HG03139 (cell line): ENCODE measurements at regions not wholly inside any gene's neighbourhood (a gene's known extent, or its start where the extent isn't known, plus 50 kb on each side); places are given as distances from the start of the nearest gene placed in this dataset.

Source experiments
- ATAC-seq: cut with Tn5 transposase; IDR thresholded peaks from one replicate; pipeline ENCODE4 v1.9.1; 2021; ENCODE audit not compliant: unreplicated experiment

DNA sequence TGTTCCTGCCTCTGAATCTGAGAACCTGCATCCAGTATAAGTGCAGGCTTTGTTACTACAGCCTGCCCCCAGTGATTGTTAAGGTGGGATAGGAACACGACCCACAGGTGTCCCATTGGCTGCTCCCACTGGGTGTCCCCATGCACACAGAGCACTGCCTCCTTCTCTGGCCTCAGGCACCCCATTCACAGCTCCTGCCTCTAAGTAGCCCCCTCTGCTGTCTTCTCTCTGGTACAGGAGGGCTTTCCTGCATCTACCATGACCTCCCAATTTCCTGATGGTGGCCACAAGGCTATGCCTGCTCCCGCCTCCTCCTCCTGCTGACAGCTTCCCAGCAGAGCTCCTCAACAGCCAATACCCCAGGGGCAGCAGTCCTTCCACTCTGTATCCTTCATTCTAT is 238.6 kb upstream of the TMC3 start:
- ATAC-seq: no peak

- ATAC-seq: no peak
Measured at GRCh38 chr15:81611679-81612078, 237.7 kb upstream of the TMC3 start.

- no peak for ATAC-seq
Measured at GRCh38 chr15:81608309-81608829, 234.4 kb upstream of the TMC3 start.

- ATAC-seq: no peak
Measured at GRCh38 chr15:81604713-81605112, 230.7 kb upstream of the TMC3 start.

DNA sequence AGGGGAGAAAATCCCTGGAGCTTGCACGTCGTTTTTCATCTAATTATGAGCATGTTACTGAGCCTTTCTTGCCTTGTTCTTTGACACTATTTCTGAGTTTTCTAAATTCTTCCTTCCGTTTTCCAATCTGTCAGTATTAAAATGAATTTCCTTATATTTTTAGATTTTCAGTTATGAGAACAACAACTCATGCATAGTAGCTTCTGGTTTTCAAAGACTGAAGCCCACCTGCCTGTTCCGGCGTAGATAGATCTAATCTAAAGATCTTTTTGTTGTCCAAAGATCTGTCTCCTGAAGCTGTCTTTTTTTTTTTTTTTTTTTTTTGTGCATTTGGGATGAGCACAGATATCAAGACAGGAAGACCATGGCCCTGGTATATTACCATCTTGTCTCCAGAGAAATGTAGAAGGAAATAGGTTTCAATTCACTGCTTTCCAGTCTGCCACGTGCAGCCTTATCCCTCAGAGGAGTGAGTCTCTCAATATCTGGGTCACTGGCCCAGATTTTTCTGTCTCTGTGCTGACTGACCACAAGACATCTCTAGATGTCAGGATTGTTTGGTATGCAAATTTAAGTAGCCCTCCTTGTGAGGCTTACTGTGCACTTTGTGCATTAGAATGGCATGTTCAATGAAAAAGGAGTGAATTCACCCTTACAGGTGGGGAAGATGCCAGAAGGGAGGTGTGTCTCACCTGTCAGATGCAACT is 222.3 kb upstream of the TMC3 start:
- no peak for ATAC-seq

DNA sequence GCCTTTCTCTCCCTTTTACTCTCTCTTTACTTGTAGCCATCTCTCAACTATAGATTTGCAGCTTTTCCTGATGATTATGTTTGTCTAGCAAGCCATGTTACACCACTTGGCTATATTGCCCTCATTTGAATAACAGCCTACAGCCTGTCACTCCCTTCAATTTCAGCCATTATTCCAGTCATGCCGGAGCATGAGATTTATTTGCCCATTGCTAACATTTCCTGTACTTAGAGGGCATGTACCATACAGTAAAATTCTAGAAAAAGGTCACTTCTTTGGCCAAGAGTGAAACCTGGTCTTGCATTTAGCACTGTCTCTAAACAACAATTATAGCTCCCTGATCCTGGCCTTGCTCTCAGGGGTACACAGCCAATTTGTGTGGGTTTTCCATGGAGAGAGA is 221.7 kb upstream of the TMC3 start:
- no peak for ATAC-seq

- ATAC-seq: no peak
Measured at GRCh38 chr15:81589671-81590070, 215.7 kb upstream of the TMC3 start.

- no peak for ATAC-seq
Measured at GRCh38 chr15:81575436-81576123, 201.6 kb upstream of the TMC3 start.

GRCh38 chr15:81573098-81573746 is 199.2 kb upstream of the TMC3 start:
- ATAC-seq: no peak

DNA sequence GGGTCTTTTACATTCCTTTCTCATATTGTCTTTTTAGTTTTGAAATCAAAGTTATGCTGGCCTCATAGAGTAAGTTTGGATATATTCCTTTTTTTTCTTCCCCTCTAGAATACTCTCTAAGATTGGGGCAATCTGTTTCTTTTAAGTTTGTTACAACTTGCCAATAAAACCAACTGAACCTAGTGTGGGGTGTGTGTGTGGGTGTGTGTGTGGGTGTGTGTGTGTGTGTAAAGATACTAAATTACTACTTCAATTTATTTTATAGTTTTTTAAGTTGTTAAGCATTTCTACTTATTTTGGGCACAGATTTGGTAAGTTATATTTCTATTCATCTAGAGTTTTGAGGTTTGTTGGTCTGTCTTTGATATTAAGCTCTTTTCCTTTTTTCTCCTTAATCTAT is 198.2 kb upstream of the TMC3 start:
- no peak for ATAC-seq

- ATAC-seq: no peak
Measured at GRCh38 chr15:81569286-81570080, 195.5 kb upstream of the TMC3 start.

DNA sequence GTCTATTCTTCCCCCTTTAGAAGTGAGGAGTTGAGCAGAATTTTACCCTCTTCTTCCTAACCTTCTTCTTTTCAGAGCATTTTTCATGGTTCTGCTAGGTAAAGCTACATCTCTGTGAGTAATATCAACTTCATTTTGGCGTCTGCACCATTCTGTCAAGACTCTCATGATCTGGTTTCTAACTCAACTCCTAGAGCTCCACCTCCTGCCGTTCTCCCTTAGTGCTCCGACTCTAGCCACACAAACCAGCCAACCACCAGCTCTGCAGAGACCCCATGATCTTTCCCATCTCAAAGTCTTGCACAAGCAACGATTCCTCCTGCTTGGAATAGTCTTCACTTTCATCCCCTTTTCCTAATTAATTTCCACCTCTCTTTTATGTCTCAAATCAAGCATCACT is 193.9 kb upstream of the TMC3 start:
- ATAC-seq: no peak

GRCh38 chr15:81562986-81563385 is 189.0 kb upstream of the TMC3 start:
- ATAC-seq: no peak

DNA sequence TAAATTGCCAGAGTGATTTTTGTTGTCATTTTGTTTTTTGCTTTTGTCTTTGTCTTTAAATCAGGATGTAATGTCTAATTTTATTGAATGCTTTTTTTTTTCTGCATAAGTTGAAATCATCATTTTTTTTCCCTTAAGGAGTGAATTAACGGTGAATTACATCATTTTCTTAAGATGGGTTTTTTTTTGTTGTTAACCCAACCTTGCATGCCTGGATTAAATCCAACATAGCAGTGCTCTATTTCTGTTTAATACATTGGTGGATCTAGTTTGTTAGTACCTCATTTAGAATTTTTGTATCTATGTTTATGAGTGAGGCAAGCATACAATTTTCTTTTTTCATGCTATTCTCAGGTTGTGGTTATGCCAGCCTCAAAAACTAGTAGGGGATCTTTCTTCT is 186.4 kb upstream of the TMC3 start:
- ATAC-seq: no peak

DNA sequence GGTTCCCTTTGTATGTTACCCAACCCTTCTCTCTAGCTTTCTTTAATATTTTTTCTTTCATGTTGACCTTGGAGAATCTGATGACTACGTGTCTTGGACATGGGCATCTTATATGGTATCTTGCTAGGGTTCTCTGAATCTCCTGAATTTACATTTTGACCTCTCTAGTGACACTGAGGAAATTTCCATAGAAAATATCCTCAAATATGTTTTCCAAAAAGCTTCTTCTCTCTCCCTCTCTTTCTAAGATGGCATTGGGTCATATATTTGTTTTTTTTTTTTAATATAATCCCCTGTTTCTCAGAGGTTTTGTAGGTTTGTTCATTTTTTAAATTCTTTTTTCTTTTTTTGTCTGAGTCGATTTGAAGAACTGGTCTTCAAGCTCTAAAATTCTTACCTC is 184.0 kb upstream of the TMC3 start:
- no peak for ATAC-seq

DNA sequence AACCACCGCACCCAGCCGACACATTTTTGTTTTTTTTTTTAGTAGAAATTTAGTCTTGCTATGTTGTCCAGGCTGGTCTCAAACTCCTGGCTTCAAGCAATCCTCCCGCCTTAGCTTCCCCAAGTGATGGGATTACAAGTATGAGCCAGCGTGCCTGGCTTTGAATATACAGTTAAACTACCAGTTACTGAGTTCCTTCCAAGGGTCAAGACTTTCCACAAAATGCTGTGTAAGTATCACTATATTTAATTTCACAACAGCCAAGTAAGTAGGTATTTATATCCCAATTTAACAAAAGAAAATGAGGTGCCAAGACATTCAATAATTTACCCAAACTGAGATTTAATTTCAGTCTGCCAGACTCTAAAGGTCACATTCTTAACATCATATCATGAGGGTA is 181.3 kb upstream of the TMC3 start:
- no peak for ATAC-seq

GRCh38 chr15:81548365-81549130 is 174.5 kb upstream of the TMC3 start:
- ATAC-seq: no peak

GRCh38 chr15:81547521-81548132 is 173.6 kb upstream of the TMC3 start:
- no peak for ATAC-seq

GRCh38 chr15:81544385-81544784 is 170.4 kb upstream of the TMC3 start:
- ATAC-seq: no peak

DNA sequence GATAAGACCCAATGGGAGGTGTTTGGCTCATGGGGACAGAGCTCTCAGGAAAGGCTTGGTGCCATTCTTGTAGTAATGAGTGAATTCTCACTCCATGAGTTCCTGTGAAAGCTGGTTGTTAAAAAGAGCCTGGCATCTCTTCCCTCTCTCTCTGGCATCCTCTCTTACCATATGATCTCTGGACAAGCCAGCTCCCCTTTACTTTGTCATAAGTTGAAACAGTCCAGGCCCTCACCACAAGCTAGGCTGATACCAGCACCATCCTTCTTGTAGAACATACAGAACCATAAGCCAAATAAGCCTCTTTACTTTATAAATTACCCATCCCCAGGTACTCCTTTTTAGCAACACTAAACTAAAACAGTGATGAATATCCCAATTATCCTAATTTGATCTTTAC is 166.9 kb upstream of the TMC3 start:
- ATAC-seq: no peak
